LNCaP clone FGC (cell line): ENCODE measurements at regions not wholly inside any gene's neighbourhood (a gene's known extent, or its start where the extent isn't known, plus 50 kb on each side); places are given as distances from the start of the nearest gene placed in this dataset.

Experiments
- DNase-seq: peaks from one replicate; pipeline ENCODE4 v3.0.0-alpha.2; 2011; ENCODE audit warnings: low read depth
- H3K4me3 ChIP-seq: 2 replicates; pipeline ENCODE4 v1.5.1; 2011; ENCODE audit warnings: mild to moderate bottlenecking, low read depth, low read length, control low read depth
- TF ChIP-seq, protein P1 (sequence below): IDR thresholded peaks from 2 replicates; pipeline ENCODE4 v1.5.1; 2012; ENCODE audit warnings: mild to moderate bottlenecking; ENCODE audit not compliant: control insufficient read depth, insufficient read depth; ENCODE audit errors: extremely low read depth

GRCh38 chr4:185862340-185862739 lies 50.3 kb upstream of the SORBS2 start:
- H3K4me3 ChIP-seq: no peak overlapping the region
- DNase-seq: no peak
- TF ChIP-seq, protein P1, sequence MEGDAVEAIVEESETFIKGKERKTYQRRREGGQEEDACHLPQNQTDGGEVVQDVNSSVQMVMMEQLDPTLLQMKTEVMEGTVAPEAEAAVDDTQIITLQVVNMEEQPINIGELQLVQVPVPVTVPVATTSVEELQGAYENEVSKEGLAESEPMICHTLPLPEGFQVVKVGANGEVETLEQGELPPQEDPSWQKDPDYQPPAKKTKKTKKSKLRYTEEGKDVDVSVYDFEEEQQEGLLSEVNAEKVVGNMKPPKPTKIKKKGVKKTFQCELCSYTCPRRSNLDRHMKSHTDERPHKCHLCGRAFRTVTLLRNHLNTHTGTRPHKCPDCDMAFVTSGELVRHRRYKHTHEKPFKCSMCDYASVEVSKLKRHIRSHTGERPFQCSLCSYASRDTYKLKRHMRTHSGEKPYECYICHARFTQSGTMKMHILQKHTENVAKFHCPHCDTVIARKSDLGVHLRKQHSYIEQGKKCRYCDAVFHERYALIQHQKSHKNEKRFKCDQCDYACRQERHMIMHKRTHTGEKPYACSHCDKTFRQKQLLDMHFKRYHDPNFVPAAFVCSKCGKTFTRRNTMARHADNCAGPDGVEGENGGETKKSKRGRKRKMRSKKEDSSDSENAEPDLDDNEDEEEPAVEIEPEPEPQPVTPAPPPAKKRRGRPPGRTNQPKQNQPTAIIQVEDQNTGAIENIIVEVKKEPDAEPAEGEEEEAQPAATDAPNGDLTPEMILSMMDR: no peak

GRCh38 chr4:185863946-185864345 lies 52.0 kb upstream of the SORBS2 start:
- TF ChIP-seq, protein P1: no peak
- DNase-seq: no peak
- no peak overlapping the region for H3K4me3 ChIP-seq

- DNase-seq: peak; percentile 62
- no peak overlapping the region for H3K4me3 ChIP-seq
- TF ChIP-seq, protein P1: no peak
Observed at GRCh38 chr4:185865901-185866328, 53.9 kb upstream of the SORBS2 start.

GRCh38 chr4:185867770-185868169 lies 55.8 kb upstream of the SORBS2 start:
- H3K4me3 ChIP-seq: no peak overlapping the region
- TF ChIP-seq, protein P1: no peak
- DNase-seq: no peak

GRCh38 chr4:185868983-185869382 lies 57.0 kb upstream of the SORBS2 start:
- no peak for DNase-seq
- no peak overlapping the region for H3K4me3 ChIP-seq
- TF ChIP-seq, protein P1: no peak

GRCh38 chr4:185869427-185869826 lies 57.4 kb upstream of the SORBS2 start:
- no peak overlapping the region for H3K4me3 ChIP-seq
- no peak for DNase-seq
- TF ChIP-seq, protein P1: no peak

GRCh38 chr4:185870366-185870765 lies 58.4 kb upstream of the SORBS2 start:
- H3K4me3 ChIP-seq: no peak overlapping the region
- TF ChIP-seq, protein P1: no peak
- no peak for DNase-seq
